Mesenchymal stem cell (in vitro differentiated cells and primary cell): ENCODE measurements at regions not wholly inside any gene's neighbourhood (a gene's known extent, or its start where the extent isn't known, plus 50 kb on each side); places are given as distances from the start of the nearest gene placed in this dataset.

Experiments used
- DNase-seq: peaks from one replicate; pipeline ENCODE4 v3.0.0-alpha.2; 2013
- H2AFZ ChIP-seq: one replicate; pipeline ENCODE4 v1.6.1; 2013; ENCODE audit warnings: low read depth, mild to moderate bottlenecking, control low read depth, inconsistent platforms, low read length, moderate library complexity
- H2AK5ac ChIP-seq: 2 replicates; pipeline ENCODE4 v1.6.1; 2013; ENCODE audit warnings: low read length, moderate library complexity, mild to moderate bottlenecking, inconsistent platforms; ENCODE audit not compliant: severe bottlenecking
- H2BK120ac ChIP-seq: one replicate; pipeline ENCODE4 v1.6.1; 2013; ENCODE audit warnings: low read depth, mild to moderate bottlenecking, inconsistent platforms, low read length, moderate library complexity
- H2BK12ac ChIP-seq, 2 experiments: one replicate each; pipeline ENCODE4 v1.6.1; 2013; ENCODE audit warnings: inconsistent platforms in 2 of 2, low read length in 2 of 2, mild to moderate bottlenecking in 2 of 2, moderate library complexity in 2 of 2, control low read depth in 1 of 2
- H2BK15ac ChIP-seq: one replicate; pipeline ENCODE4 v1.6.1; 2013; ENCODE audit warnings: mild to moderate bottlenecking, low read depth, inconsistent platforms; ENCODE audit not compliant: poor library complexity, severe bottlenecking
- H2BK5ac ChIP-seq: 2 replicates; pipeline ENCODE4 v1.6.1; 2013; ENCODE audit warnings: low read depth, mild to moderate bottlenecking, low read length, control low read depth, inconsistent platforms; ENCODE audit not compliant: poor library complexity, severe bottlenecking
- H3K14ac ChIP-seq, 2 experiments: one replicate each; pipeline ENCODE4 v1.6.1; 2013; ENCODE audit warnings: inconsistent platforms in 2 of 2, low read length in 2 of 2, control low read depth in 1 of 2, mild to moderate bottlenecking in 1 of 2, moderate library complexity in 1 of 2
- H3K18ac ChIP-seq, 2 experiments: one replicate each; pipeline ENCODE4 v1.6.1; 2013; ENCODE audit warnings: inconsistent platforms in 2 of 2, low read length in 2 of 2, control low read depth in 1 of 2, low read depth in 1 of 2, mild to moderate bottlenecking in 1 of 2
- H3K23ac ChIP-seq, 2 experiments: one replicate each; pipeline ENCODE4 v1.6.1; 2013; ENCODE audit warnings: inconsistent platforms in 2 of 2, low read length in 2 of 2, mild to moderate bottlenecking in 2 of 2, moderate library complexity in 2 of 2, control low read depth in 1 of 2
- H3K27ac ChIP-seq: 2 replicates; pipeline ENCODE4 v1.5.1; 2013; ENCODE audit warnings: mild to moderate bottlenecking, moderate library complexity, low read length, control low read depth, inconsistent platforms; ENCODE audit not compliant: poor library complexity, severe bottlenecking
- H3K27me3 ChIP-seq, 2 experiments: 2 replicates each; pipeline versions ENCODE4 v1.6.1 to v1.7.0; 2013; ENCODE audit warnings: low read length in 2 of 2, mild to moderate bottlenecking in 2 of 2, moderate library complexity in 2 of 2, control low read depth in 1 of 2, inconsistent platforms in 1 of 2; ENCODE audit not compliant: control insufficient read depth in 1 of 2, insufficient read depth in 1 of 2
- H3K36me3 ChIP-seq, 2 experiments: 2 replicates each; pipeline versions ENCODE4 v1.6.1 to v1.7.0; 2013; ENCODE audit warnings: low read length in 2 of 2, control low read depth in 1 of 2, inconsistent platforms in 1 of 2, low read depth in 1 of 2, mild to moderate bottlenecking in 1 of 2; ENCODE audit not compliant: insufficient read depth in 2 of 2, control insufficient read depth in 1 of 2
- H3K4ac ChIP-seq, 2 experiments: one replicate each; pipeline ENCODE4 v1.6.1; 2013; ENCODE audit warnings: inconsistent platforms in 2 of 2, low read length in 2 of 2, mild to moderate bottlenecking in 2 of 2, moderate library complexity in 2 of 2, control low read depth in 1 of 2, low read depth in 1 of 2
- H3K4me1 ChIP-seq: 2 replicates; pipeline ENCODE4 v1.6.1; 2013; ENCODE audit warnings: low read depth, low read length, control low read depth; ENCODE audit not compliant: control insufficient read depth, insufficient read depth
- H3K4me2 ChIP-seq: 2 replicates; pipeline ENCODE4 v1.6.1; 2013; ENCODE audit warnings: low read length, mild to moderate bottlenecking, inconsistent platforms; ENCODE audit not compliant: poor library complexity, severe bottlenecking
- H3K4me3 ChIP-seq, 2 experiments: 2 replicates each; pipeline versions ENCODE4 v1.5.1 to v1.7.0; 2013; ENCODE audit warnings: low read length in 2 of 2, mild to moderate bottlenecking in 2 of 2, control low read depth in 1 of 2, low read depth in 1 of 2; ENCODE audit not compliant: insufficient read depth in 1 of 2
- H3K79me1 ChIP-seq: replicated peaks from 2 replicates; pipeline ENCODE4 v1.6.1; 2013; ENCODE audit warnings: mild to moderate bottlenecking, control low read depth, low read length, inconsistent platforms; ENCODE audit not compliant: poor library complexity, severe bottlenecking
- H3K9ac ChIP-seq: 2 replicates; pipeline ENCODE4 v1.7.0; 2013; ENCODE audit warnings: mild to moderate bottlenecking, low read length, moderate library complexity
- H3K9me3 ChIP-seq: 2 replicates; pipeline ENCODE4 v1.7.0; 2013; ENCODE audit warnings: mild to moderate bottlenecking, low read length; ENCODE audit not compliant: control insufficient read depth
- H4K8ac ChIP-seq: one replicate; pipeline ENCODE4 v1.6.1; 2013; ENCODE audit warnings: inconsistent platforms, mild to moderate bottlenecking, low read length, moderate library complexity
- H4K91ac ChIP-seq: one replicate; pipeline ENCODE4 v1.6.1; 2013; ENCODE audit warnings: mild to moderate bottlenecking, low read length, inconsistent platforms
- WGBS: methylation state at CpG from one replicate; pipeline ENCODE4 v1.1.7; 2013; ENCODE audit warnings: mixed read lengths; 5-methylcytosine and 5-hydroxymethylcytosine counted together

GRCh38 chr1:50278961-50279360 lies 144.3 kb downstream of the DMRTA2 start:
- DNase-seq = no peak
- no peak overlapping the region for H3K18ac ChIP-seq
- H3K4me2 ChIP-seq = no peak overlapping the region
- no peaks in the 10 kb centered on the region for H3K36me3 ChIP-seq
- H4K8ac ChIP-seq = no peak overlapping the region
- no peak overlapping the region for H2BK12ac ChIP-seq
- H3K14ac ChIP-seq = no peak overlapping the region
- H3K27ac ChIP-seq = no peak overlapping the region
- no peak overlapping the region for H2BK15ac ChIP-seq
- H3K23ac ChIP-seq = no peak overlapping the region
- H3K4ac ChIP-seq = no peak overlapping the region
- no peak overlapping the region for H3K4me3 ChIP-seq
- H4K91ac ChIP-seq = no peak overlapping the region
- H2BK5ac ChIP-seq = no peak overlapping the region
- peaks cover 0 to 19% of the 10 kb centered on the region in 2 experiments for H3K27me3 ChIP-seq
- no peak overlapping the region for H2AFZ ChIP-seq
- H3K9ac ChIP-seq = no peak overlapping the region
- H3K4me1 ChIP-seq = no peaks in the 10 kb centered on the region
- no peak overlapping the region for H2AK5ac ChIP-seq
- WGBS = 71% methylated on average over 1 of the region's 3 CpGs
- H3K79me1 ChIP-seq = no peaks in the 10 kb centered on the region
- no peaks in the 10 kb centered on the region for H3K9me3 ChIP-seq
- no peak overlapping the region for H2BK120ac ChIP-seq

- Histone ChIP-seq H2AK5ac (no peak overlapping the region), H2BK12ac (no peak overlapping the region), H2AFZ (no peak overlapping the region), H3K4me1 (no peaks in the 10 kb centered on the region), H3K36me3 (no peaks in the 10 kb centered on the region), H3K9ac (no peak overlapping the region), H3K18ac (no peak overlapping the region), H3K4ac (no peak overlapping the region), H2BK120ac (no peak overlapping the region), H2BK5ac (no peak overlapping the region), H3K79me1 (no peaks in the 10 kb centered on the region), H3K4me2 (no peak overlapping the region), H3K23ac (no peak overlapping the region), H3K27ac (no peak overlapping the region), H3K9me3 (no peaks in the 10 kb centered on the region), H2BK15ac (no peak overlapping the region), H3K4me3 (no peak overlapping the region), H4K91ac (no peak overlapping the region), H4K8ac (no peak overlapping the region), H3K27me3 (peaks cover 0 to 19% of the 10 kb centered on the region in 2 experiments), H3K14ac (no peak overlapping the region)
- 49% methylated on average over 6 of the region's 7 CpGs for WGBS
- DNase-seq = no peak
These were observed 144.8 kb downstream of the DMRTA2 start for GRCh38 chr1:50278410-50278809.

- no peak overlapping the region for H3K4ac ChIP-seq
- no peak overlapping the region for H3K9ac ChIP-seq
- no peaks in the 10 kb centered on the region for H3K79me1 ChIP-seq
- no peak for DNase-seq
- no peak overlapping the region for H3K27ac ChIP-seq
- H2BK5ac ChIP-seq = no peak overlapping the region
- no peak overlapping the region for H3K23ac ChIP-seq
- H4K91ac ChIP-seq = no peak overlapping the region
- no peak overlapping the region for H2BK15ac ChIP-seq
- H2BK12ac ChIP-seq = no peak overlapping the region
- no peak overlapping the region for H2AK5ac ChIP-seq
- no peak overlapping the region for H2BK120ac ChIP-seq
- 22% methylated on average over 9 of the region's 9 CpGs for WGBS
- peaks cover 0 to 19% of the 10 kb centered on the region in 2 experiments for H3K27me3 ChIP-seq
- no peaks in the 10 kb centered on the region for H3K9me3 ChIP-seq
- no peaks in the 10 kb centered on the region for H3K4me1 ChIP-seq
- H4K8ac ChIP-seq = no peak overlapping the region
- no peaks in the 10 kb centered on the region for H3K36me3 ChIP-seq
- H2AFZ ChIP-seq = no peak overlapping the region
- no peak overlapping the region for H3K4me2 ChIP-seq
- no peak overlapping the region for H3K4me3 ChIP-seq
- H3K14ac ChIP-seq = no peak overlapping the region
- no peak overlapping the region for H3K18ac ChIP-seq
These were observed 147.7 kb downstream of the DMRTA2 start for GRCh38 chr1:50275566-50275965.

GRCh38 chr1:50272912-50273311 lies 150.3 kb downstream of the DMRTA2 start:
- Histone ChIP-seq H2BK120ac (no peak overlapping the region), H3K36me3 (no peaks in the 10 kb centered on the region), H3K79me1 (no peaks in the 10 kb centered on the region), H3K4me1 (no peaks in the 10 kb centered on the region), H2BK15ac (no peak overlapping the region), H2AK5ac (no peak overlapping the region), H2BK5ac (no peak overlapping the region), H3K4me2 (no peak overlapping the region), H2AFZ (no peak overlapping the region), H3K27ac (no peak overlapping the region), H3K27me3 (peaks cover 0 to 4% of the 10 kb centered on the region in 2 experiments), H3K4me3 (no peak overlapping the region), H4K8ac (no peak overlapping the region), H4K91ac (no peak overlapping the region), H3K23ac (no peak overlapping the region), H3K9me3 (no peaks in the 10 kb centered on the region), H2BK12ac (no peak overlapping the region), H3K18ac (no peak overlapping the region), H3K4ac (no peak overlapping the region), H3K14ac (no peak overlapping the region), H3K9ac (no peak overlapping the region)
- DNase-seq = no peak
